ENCODE measurements at regions not wholly inside any gene's neighbourhood (a gene's known extent, or its start where the extent isn't known, plus 50 kb on each side); places are given as distances from the start of the nearest gene placed in this dataset.

DNA sequence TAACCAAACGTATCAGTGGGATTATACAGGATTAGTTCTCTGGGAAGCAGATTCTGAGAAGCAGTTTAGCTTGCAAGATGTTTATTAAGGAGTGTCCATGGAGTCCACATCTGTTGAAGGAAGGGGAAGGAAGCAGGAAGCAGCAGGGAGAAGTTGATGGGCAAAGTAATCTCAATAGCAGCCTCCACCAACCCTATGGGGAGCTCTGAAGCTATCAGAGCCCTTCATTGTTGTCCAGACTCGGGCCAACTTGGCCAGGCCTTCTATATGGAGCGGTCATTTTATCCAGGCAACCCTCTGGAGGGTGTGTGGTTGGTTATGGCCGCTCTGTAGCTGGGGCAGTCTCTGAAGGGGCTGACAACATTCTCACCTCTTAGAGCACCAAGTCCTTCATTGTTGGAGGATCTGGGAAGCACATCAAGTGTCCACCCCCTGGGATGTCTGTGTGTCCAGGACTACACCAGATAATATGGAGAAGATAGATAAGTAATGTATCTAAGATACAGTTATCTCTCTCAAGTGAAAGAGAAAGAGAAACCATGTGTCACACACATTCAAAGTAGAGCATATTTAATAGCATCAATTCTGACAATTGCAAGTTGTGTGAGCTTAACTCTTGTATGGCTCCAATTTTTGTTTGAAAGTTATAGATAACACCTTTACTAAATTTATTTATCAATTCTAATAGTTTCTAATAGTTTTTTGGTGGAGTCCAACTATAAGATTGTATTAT is 101.7 kb upstream of the TRIM77 start:
- TF ChIP-seq POLR2AphosphoS5 (IDR thresholded peaks at IDR 0.05) (no peak), POLR2A (IDR thresholded peaks at IDR 0.05) (no peak)
- TF ChIP-seq, protein P1, sequence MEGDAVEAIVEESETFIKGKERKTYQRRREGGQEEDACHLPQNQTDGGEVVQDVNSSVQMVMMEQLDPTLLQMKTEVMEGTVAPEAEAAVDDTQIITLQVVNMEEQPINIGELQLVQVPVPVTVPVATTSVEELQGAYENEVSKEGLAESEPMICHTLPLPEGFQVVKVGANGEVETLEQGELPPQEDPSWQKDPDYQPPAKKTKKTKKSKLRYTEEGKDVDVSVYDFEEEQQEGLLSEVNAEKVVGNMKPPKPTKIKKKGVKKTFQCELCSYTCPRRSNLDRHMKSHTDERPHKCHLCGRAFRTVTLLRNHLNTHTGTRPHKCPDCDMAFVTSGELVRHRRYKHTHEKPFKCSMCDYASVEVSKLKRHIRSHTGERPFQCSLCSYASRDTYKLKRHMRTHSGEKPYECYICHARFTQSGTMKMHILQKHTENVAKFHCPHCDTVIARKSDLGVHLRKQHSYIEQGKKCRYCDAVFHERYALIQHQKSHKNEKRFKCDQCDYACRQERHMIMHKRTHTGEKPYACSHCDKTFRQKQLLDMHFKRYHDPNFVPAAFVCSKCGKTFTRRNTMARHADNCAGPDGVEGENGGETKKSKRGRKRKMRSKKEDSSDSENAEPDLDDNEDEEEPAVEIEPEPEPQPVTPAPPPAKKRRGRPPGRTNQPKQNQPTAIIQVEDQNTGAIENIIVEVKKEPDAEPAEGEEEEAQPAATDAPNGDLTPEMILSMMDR (IDR thresholded peaks at IDR 0.05 in 8 of 11, conservative IDR thresholded peaks at IDR 0.05 in 3 of 11) = no peak
